ENCODE measurements at regions not wholly inside any gene's neighbourhood (a gene's known extent, or its start where the extent isn't known, plus 50 kb on each side); places are given as distances from the start of the nearest gene placed in this dataset.

DNA sequence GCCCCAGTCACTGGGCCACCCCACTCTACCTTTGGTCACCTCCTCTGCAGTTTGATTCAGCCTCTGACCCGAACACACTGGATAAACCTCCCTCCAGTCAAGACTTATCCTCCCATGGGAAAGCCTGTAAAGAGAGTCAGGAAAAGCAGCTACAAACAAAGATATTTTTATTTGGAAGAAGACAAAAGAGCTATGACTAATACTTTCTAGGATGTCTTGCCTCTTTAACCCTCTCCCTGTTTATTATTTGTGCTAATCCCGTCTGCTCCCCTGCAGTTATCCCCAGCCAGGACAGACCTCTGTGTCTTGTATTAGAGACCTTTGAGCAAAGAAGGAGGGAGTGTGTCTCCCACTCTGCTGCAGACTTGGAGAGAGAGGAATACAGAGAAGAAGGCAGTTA is 178.3 kb downstream of the EFNB2 start:
- no peak overlapping the region for H3K9ac ChIP-seq (ENCODE audit: low read length)
- TF ChIP-seq ZNF274 (IDR thresholded peaks at IDR 0.05; ENCODE audit: low read depth, low read length) (no peak), RAD21 (IDR thresholded peaks at IDR 0.05; ENCODE audit: low read depth) (no peak), CEBPB (IDR thresholded peaks at IDR 0.05; ENCODE audit: low read depth) (no peak), ELF1 (IDR thresholded peaks at IDR 0.05; ENCODE audit: borderline replicate concordance, low read depth) (no peak), SP1 (IDR thresholded peaks at IDR 0.05; ENCODE audit: low read depth) (no peak), FOSL1 (IDR thresholded peaks at IDR 0.05; ENCODE audit: low read depth) (no peak), CBX3 (IDR thresholded peaks at IDR 0.05; ENCODE audit: low read depth) (no peak), EZH2phosphoT487 (IDR thresholded peaks at IDR 0.05; ENCODE audit: borderline replicate concordance) (no peak), EZH2 (IDR thresholded peaks at IDR 0.05) (no peak)
- TF ChIP-seq, protein P1, sequence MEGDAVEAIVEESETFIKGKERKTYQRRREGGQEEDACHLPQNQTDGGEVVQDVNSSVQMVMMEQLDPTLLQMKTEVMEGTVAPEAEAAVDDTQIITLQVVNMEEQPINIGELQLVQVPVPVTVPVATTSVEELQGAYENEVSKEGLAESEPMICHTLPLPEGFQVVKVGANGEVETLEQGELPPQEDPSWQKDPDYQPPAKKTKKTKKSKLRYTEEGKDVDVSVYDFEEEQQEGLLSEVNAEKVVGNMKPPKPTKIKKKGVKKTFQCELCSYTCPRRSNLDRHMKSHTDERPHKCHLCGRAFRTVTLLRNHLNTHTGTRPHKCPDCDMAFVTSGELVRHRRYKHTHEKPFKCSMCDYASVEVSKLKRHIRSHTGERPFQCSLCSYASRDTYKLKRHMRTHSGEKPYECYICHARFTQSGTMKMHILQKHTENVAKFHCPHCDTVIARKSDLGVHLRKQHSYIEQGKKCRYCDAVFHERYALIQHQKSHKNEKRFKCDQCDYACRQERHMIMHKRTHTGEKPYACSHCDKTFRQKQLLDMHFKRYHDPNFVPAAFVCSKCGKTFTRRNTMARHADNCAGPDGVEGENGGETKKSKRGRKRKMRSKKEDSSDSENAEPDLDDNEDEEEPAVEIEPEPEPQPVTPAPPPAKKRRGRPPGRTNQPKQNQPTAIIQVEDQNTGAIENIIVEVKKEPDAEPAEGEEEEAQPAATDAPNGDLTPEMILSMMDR (IDR thresholded peaks at IDR 0.05 in 2 of 3, conservative IDR thresholded peaks at IDR 0.05 in 1 of 3; ENCODE audit: borderline replicate concordance in 1 of 3, insufficient read depth in 1 of 3, low read depth in 2 of 3, low read length in 2 of 3) = no peak
- TF ChIP-seq, protein P2, sequence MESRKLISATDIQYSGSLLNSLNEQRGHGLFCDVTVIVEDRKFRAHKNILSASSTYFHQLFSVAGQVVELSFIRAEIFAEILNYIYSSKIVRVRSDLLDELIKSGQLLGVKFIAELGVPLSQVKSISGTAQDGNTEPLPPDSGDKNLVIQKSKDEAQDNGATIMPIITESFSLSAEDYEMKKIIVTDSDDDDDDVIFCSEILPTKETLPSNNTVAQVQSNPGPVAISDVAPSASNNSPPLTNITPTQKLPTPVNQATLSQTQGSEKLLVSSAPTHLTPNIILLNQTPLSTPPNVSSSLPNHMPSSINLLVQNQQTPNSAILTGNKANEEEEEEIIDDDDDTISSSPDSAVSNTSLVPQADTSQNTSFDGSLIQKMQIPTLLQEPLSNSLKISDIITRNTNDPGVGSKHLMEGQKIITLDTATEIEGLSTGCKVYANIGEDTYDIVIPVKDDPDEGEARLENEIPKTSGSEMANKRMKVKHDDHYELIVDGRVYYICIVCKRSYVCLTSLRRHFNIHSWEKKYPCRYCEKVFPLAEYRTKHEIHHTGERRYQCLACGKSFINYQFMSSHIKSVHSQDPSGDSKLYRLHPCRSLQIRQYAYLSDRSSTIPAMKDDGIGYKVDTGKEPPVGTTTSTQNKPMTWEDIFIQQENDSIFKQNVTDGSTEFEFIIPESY (IDR thresholded peaks at IDR 0.05; ENCODE audit: extremely low read depth, insufficient replicate concordance, low read length) = no peak
- no peak overlapping the region for H3K4me3 ChIP-seq (replicated peaks in 1 of 2; ENCODE audit: low read depth in 1 of 2, low read length in 2 of 2)
- no peaks in the 10 kb centered on the region for H4K20me1 ChIP-seq (ENCODE audit: insufficient read depth)
- intact Hi-C loops (cut with micrococcal nuclease) = no loop called here
- ChIA-PET RAD21 (ENCODE audit: low non-redundant PET in 1 of 2, low total read pairs in 2 of 2, uncharacterized antibody in 2 of 2, unreplicated experiment in 2 of 2) (no interaction called here), CTCF (no interaction called here), POLR2A (no interaction called here)
- H3K27me3 ChIP-seq (ENCODE audit: insufficient read depth, low read length) = no peaks in the 10 kb centered on the region
- no peak overlapping the region for H2AFZ ChIP-seq (ENCODE audit: low read depth, low read length, poor library complexity, severe bottlenecking)
- ATAC-seq (peak; percentile 32; the same call in 1 of the 2 replicates), DNase-seq (ENCODE audit: low read depth, low spot score) (no peak)
- no peaks in the 10 kb centered on the region for H3K9me3 ChIP-seq (ENCODE audit: control insufficient read depth in 1 of 2, insufficient read depth in 1 of 2, low read depth in 1 of 2, low read length in 2 of 2)
- H3K36me3 ChIP-seq (ENCODE audit: control insufficient read depth in 1 of 2, insufficient read depth in 2 of 2, low read length in 2 of 2) = no peaks in the 10 kb centered on the region
- H3K79me2 ChIP-seq (ENCODE audit: insufficient read depth, low read length) = no peaks in the 10 kb centered on the region
- no peak overlapping the region for H3K4me2 ChIP-seq (ENCODE audit: low read length)
- BruUV-seq (replicated peaks) = no TSS peak
- H3K9me2 ChIP-seq (ENCODE audit: insufficient read depth) = no peaks in the 10 kb centered on the region
- peaks cover 7 to 12% of the 10 kb centered on the region in 2 experiments; a peak in 2 of 4 replicates for H3K4me1 ChIP-seq (ENCODE audit: control insufficient read depth in 1 of 2, insufficient read depth in 2 of 2, low read length in 2 of 2)
- no peak overlapping the region for H3K27ac ChIP-seq (ENCODE audit: low read depth, low read length)

Measured in HCT116 (cell line).